ENCODE measurements at regions not wholly inside any gene's neighbourhood (a gene's known extent, or its start where the extent isn't known, plus 50 kb on each side); places are given as distances from the start of the nearest gene placed in this dataset.

GRCh38 chr10:9244864-9245263 lies 1190.4 kb downstream of the GATA3 start:
- TF ChIP-seq, protein P1, sequence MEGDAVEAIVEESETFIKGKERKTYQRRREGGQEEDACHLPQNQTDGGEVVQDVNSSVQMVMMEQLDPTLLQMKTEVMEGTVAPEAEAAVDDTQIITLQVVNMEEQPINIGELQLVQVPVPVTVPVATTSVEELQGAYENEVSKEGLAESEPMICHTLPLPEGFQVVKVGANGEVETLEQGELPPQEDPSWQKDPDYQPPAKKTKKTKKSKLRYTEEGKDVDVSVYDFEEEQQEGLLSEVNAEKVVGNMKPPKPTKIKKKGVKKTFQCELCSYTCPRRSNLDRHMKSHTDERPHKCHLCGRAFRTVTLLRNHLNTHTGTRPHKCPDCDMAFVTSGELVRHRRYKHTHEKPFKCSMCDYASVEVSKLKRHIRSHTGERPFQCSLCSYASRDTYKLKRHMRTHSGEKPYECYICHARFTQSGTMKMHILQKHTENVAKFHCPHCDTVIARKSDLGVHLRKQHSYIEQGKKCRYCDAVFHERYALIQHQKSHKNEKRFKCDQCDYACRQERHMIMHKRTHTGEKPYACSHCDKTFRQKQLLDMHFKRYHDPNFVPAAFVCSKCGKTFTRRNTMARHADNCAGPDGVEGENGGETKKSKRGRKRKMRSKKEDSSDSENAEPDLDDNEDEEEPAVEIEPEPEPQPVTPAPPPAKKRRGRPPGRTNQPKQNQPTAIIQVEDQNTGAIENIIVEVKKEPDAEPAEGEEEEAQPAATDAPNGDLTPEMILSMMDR (IDR thresholded peaks at IDR 0.05): no peak
- TF ChIP-seq POLR2A (IDR thresholded peaks at IDR 0.05): no peak
